AG04450 (cell line): ENCODE measurements at regions not wholly inside any gene's neighbourhood (a gene's known extent, or its start where the extent isn't known, plus 50 kb on each side); places are given as distances from the start of the nearest gene placed in this dataset.

ENCODE experiments used
- CTCF ChIA-PET: fragments of 300-600, 350-600 bp; formaldehyde crosslinking; extraction: SDS; loops from one replicate; lab custom pipeline; 2022; ENCODE audit warnings: antibody characterized with exemption, inconsistent platforms; lab: Charles Lee
- POLR2A ChIA-PET: fragments of 350-600 bp; formaldehyde crosslinking; extraction: SDS; loops from one replicate; lab custom pipeline; 2021; ENCODE audit warnings: antibody characterized with exemption, inconsistent platforms; lab: Yijun Ruan, JAX
- DNase-seq: peaks from one replicate; pipeline ENCODE4 v3.0.0-alpha.2; 2011; ENCODE audit warnings: low read depth, low spot score
- H3K27ac ChIP-seq: one replicate; pipeline ENCODE4 v1.5.1; 2012; ENCODE audit warnings: low read depth, low read length, control low read depth
- H3K27me3 ChIP-seq: one replicate; pipeline ENCODE4 v1.6.0; 2012; ENCODE audit warnings: low read length; ENCODE audit not compliant: control insufficient read depth, insufficient read depth
- H3K4me3 ChIP-seq: 2 replicates; pipeline ENCODE4 v1.5.1; 2011; ENCODE audit warnings: mild to moderate bottlenecking, low read depth, low read length, control low read depth
- H3K9me3 ChIP-seq: 2 replicates; pipeline ENCODE4 v1.5.1; 2012; ENCODE audit warnings: low read length; ENCODE audit not compliant: control insufficient read depth, insufficient read depth
- TF ChIP-seq, protein P1 (sequence below): IDR thresholded peaks from 2 replicates; pipeline ENCODE4 v1.5.1; 2011; ENCODE audit warnings: low read depth, low read length, control low read depth, inconsistent platforms

DNA sequence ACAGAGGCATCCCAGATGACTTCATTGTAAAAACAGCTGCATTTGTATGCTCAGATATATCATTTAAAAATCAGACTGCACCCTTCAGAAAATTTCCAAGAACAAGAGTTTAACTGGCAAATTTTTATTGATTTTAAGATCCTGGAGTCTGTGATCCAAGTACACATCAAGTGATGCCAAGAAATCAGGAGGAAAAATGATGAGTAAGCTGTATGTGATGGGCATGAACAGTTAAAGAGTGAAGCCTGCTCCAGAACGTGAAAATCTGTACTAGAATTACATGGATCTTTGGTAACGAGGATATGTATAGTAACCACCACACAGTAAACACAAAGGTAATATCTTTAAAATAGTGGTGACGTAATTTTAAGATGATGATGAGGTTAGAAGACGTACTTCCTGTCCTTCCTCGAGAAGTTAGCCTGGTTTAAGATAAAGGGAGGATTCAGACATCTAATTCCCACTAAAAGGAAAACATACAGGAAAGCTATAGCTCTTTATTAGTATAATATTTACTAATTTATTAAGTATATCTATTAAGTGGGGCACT, 1374.3 kb upstream of the DDX18 start:
- H3K27ac ChIP-seq, result no peak overlapping the region
- no peak for DNase-seq
- ChIA-PET POLR2A (no interaction called here), CTCF (no interaction called here)
- no peak overlapping the region for H3K4me3 ChIP-seq
- no peaks in the 10 kb centered on the region for H3K27me3 ChIP-seq
- TF ChIP-seq, protein P1, sequence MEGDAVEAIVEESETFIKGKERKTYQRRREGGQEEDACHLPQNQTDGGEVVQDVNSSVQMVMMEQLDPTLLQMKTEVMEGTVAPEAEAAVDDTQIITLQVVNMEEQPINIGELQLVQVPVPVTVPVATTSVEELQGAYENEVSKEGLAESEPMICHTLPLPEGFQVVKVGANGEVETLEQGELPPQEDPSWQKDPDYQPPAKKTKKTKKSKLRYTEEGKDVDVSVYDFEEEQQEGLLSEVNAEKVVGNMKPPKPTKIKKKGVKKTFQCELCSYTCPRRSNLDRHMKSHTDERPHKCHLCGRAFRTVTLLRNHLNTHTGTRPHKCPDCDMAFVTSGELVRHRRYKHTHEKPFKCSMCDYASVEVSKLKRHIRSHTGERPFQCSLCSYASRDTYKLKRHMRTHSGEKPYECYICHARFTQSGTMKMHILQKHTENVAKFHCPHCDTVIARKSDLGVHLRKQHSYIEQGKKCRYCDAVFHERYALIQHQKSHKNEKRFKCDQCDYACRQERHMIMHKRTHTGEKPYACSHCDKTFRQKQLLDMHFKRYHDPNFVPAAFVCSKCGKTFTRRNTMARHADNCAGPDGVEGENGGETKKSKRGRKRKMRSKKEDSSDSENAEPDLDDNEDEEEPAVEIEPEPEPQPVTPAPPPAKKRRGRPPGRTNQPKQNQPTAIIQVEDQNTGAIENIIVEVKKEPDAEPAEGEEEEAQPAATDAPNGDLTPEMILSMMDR, result no peak
- H3K9me3 ChIP-seq, result peaks cover 7% of the 10 kb centered on the region; the same call in 1 of the 2 replicates

DNA sequence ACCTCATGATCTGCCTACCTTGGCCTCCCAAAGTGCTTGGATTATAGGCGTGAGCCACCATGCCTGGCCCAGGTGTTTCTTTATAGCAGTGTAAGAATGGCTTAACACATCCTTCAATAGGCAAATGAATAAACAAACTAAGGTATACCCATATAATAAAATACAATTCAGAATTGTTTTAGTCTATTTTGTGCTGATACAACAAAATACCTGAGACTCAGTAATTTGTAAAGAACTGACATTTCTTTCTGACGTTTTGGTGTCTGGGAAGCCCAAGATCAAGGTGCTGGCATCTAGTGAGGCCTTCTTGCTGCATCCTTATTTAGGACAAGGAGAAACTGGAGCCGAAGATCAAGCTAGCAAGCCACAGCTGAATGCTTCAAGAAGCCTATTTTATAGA, 1372.1 kb upstream of the DDX18 start:
- TF ChIP-seq, protein P1, result no peak
- CTCF ChIA-PET, result no interaction called here
- POLR2A ChIA-PET, result no interaction called here
- no peak overlapping the region for H3K27ac ChIP-seq
- H3K27me3 ChIP-seq, result no peaks in the 10 kb centered on the region
- DNase-seq, result no peak
- no peak overlapping the region for H3K4me3 ChIP-seq
- H3K9me3 ChIP-seq, result peaks cover 7% of the 10 kb centered on the region; the same call in 1 of the 2 replicates

DNA sequence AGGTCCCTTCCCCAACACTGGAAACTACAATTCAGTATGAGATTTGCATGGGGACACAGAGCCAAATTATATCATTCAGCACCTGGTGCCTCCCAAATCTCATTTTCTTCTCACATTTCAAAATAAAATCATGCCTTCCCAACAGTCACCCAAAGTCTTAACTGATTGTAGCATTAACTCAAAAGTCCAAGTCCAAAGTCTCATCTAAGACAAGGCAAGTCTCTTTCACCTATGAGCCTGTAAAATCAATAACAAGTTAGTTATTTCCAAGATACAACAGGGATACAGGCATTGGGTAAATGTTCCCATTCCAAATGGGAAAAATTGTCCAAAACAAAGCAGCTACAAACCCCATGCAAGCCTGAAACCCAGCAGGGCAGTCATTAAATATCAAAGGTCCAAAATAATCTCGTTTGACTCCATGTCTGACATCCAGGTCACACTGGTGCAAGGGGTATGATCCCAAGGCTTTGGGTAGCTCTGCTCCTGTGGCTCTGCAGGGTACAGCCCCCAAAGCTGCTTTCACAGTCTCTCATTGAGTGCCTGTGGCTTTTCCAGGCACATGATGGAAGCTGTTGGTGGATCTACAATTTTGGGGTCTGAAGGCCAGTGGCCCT, 1370.1 kb upstream of the DDX18 start:
- TF ChIP-seq, protein P1, result no peak
- CTCF ChIA-PET, result no interaction called here
- POLR2A ChIA-PET, result no interaction called here
- H3K27me3 ChIP-seq, result no peaks in the 10 kb centered on the region
- H3K27ac ChIP-seq, result no peak overlapping the region
- no peak for DNase-seq
- peaks cover 7% of the 10 kb centered on the region; the same call in 1 of the 2 replicates for H3K9me3 ChIP-seq
- no peak overlapping the region for H3K4me3 ChIP-seq

DNA sequence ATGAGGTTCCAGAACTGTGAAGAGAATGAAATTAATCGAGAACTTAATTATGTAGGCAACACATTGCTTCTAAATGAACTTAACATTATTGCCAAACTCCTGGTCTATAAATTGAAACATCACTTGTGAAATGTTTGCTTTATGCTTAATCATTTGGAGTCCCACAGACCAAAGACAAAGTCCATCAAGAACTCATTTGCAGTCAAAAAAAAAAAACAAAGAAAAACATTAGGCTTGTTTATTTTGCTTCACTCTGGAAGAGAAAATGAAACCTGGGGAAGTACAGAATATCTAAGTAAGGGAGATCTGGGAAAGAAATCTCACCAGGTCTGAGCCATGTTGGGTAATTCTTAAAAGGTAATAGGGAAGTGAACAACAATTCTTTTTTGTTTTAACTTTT, 1363.5 kb upstream of the DDX18 start:
- Histone ChIP-seq H3K27me3 (no peaks in the 10 kb centered on the region), H3K9me3 (peaks cover 6% of the 10 kb centered on the region; the same call in 1 of the 2 replicates), H3K4me3 (no peak overlapping the region), H3K27ac (no peak overlapping the region)
- CTCF ChIA-PET, result no interaction called here
- POLR2A ChIA-PET, result no interaction called here
- TF ChIP-seq, protein P1, result no peak
- DNase-seq, result no peak

DNA sequence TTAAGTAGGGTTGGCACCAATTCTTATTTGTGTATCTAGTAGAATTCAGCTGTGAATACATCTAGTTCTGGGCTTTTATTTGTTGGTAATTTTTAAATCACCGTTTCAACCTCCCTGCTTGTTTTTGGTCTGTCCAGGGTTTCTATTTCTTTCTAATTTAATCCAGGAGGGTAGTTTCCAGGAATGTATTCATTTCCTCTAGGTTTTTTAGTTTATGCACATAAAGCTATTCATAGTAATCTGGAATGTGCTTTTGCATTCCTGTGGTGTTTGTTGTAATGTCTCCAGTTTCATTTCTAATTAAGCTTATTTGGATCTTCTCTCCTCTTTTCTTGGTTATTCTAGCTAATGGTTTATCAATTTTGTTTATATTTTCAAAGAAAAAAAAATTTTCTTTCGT, 1361.8 kb upstream of the DDX18 start:
- Histone ChIP-seq H3K9me3 (peaks cover 19% of the 10 kb centered on the region; the same call in 1 of the 2 replicates), H3K4me3 (no peak overlapping the region), H3K27ac (no peak overlapping the region), H3K27me3 (no peaks in the 10 kb centered on the region)
- no peak for DNase-seq
- TF ChIP-seq, protein P1, result no peak
- ChIA-PET CTCF (interaction anchor here (0.7 kb wide), 1 partner anchor 375 kb away, joined by 4 read pairs; no protein-coding TSS in a partner anchor), POLR2A (no interaction called here)
